Parathyroid adenoma (tissue), 2 donors: ENCODE measurements at regions not wholly inside any gene's neighbourhood (a gene's known extent, or its start where the extent isn't known, plus 50 kb on each side); places are given as distances from the start of the nearest gene placed in this dataset.

ENCODE experiments used
- H2AFZ ChIP-seq: fragments of 300-600 bp; sonication (generic); one replicate; pipeline ENCODE4 v1.7.0; 2017; ENCODE audit warnings: antibody characterized with exemption, mild to moderate bottlenecking
- H3K27ac ChIP-seq: fragments of 300-600 bp; sonication (generic); one replicate; pipeline ENCODE4 v1.7.0; 2017
- H3K27me3 ChIP-seq: fragments of 300-600 bp; sonication (generic); one replicate; pipeline ENCODE4 v1.7.0; 2017; ENCODE audit warnings: low read length; ENCODE audit not compliant: control insufficient read depth, insufficient read depth
- H3K36me3 ChIP-seq: fragments of 300-600 bp; sonication (generic); one replicate; pipeline ENCODE4 v1.7.0; 2017; ENCODE audit warnings: low read length; ENCODE audit not compliant: control insufficient read depth, insufficient read depth
- H3K4me1 ChIP-seq: fragments of 300-600 bp; sonication (generic); one replicate; pipeline ENCODE4 v1.7.0; 2017; ENCODE audit warnings: control low read depth
- H3K4me2 ChIP-seq: fragments of 300-600 bp; sonication (generic); one replicate; pipeline ENCODE4 v1.7.0; 2017; ENCODE audit warnings: low read length
- H3K4me3 ChIP-seq: fragments of 300-600 bp; sonication (generic); one replicate; pipeline ENCODE4 v1.7.0; 2017; ENCODE audit warnings: low read depth, low read length
- H3K79me2 ChIP-seq: fragments of 300-600 bp; sonication (generic); one replicate; pipeline ENCODE4 v1.7.0; 2017; ENCODE audit warnings: control low read depth
- H3K9ac ChIP-seq: fragments of 300-600 bp; sonication (generic); one replicate; pipeline ENCODE4 v1.7.0; 2017; ENCODE audit warnings: mild to moderate bottlenecking
- H3K9me3 ChIP-seq: fragments of 300-600 bp; sonication (generic); one replicate; pipeline ENCODE4 v1.7.0; 2017; ENCODE audit warnings: low read length; ENCODE audit not compliant: control insufficient read depth
- TF ChIP-seq, protein P1 (sequence below): fragments of 300-600 bp; sonication (generic); IDR thresholded peaks from one replicate; pipeline ENCODE4 v1.7.0; 2017; ENCODE audit warnings: antibody characterized with exemption, mild to moderate bottlenecking
- donor health status: primary hyperparathyroidism.

DNA sequence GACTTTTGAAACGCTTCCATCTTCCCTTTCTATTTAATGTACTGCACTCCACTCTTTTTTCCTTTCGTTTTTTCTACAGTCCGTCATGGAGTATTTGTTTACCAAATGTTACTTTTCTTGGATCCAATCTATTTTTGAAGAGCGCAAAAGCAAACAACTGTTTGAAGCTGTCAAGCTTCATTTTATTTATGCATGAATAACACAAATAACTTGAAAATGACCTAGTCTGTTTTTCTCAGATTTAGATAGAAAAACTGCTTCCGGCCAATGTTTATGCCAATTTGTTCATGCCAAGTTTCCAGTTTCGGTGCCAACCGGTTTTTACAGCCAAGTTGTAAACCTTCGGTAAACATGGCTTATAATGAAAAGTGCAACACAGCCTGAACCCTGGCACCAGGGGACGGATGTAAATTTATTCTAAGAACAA is 150.9 kb upstream of the KLF6 start:
- no peaks in the 10 kb centered on the region for H3K79me2 ChIP-seq
- no peak overlapping the region for H2AFZ ChIP-seq
- no peaks in the 10 kb centered on the region for H3K36me3 ChIP-seq
- H3K9me3 ChIP-seq, result no peaks in the 10 kb centered on the region
- peak overlapping the region; percentile 2 for H3K4me3 ChIP-seq
- TF ChIP-seq, protein P1, sequence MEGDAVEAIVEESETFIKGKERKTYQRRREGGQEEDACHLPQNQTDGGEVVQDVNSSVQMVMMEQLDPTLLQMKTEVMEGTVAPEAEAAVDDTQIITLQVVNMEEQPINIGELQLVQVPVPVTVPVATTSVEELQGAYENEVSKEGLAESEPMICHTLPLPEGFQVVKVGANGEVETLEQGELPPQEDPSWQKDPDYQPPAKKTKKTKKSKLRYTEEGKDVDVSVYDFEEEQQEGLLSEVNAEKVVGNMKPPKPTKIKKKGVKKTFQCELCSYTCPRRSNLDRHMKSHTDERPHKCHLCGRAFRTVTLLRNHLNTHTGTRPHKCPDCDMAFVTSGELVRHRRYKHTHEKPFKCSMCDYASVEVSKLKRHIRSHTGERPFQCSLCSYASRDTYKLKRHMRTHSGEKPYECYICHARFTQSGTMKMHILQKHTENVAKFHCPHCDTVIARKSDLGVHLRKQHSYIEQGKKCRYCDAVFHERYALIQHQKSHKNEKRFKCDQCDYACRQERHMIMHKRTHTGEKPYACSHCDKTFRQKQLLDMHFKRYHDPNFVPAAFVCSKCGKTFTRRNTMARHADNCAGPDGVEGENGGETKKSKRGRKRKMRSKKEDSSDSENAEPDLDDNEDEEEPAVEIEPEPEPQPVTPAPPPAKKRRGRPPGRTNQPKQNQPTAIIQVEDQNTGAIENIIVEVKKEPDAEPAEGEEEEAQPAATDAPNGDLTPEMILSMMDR, result no peak
- H3K27ac ChIP-seq, result peak overlapping the region; percentile 53
- H3K27me3 ChIP-seq, result no peaks in the 10 kb centered on the region
- no peaks in the 10 kb centered on the region for H3K4me1 ChIP-seq
- no peak overlapping the region for H3K4me2 ChIP-seq
- H3K9ac ChIP-seq, result no peak overlapping the region

DNA sequence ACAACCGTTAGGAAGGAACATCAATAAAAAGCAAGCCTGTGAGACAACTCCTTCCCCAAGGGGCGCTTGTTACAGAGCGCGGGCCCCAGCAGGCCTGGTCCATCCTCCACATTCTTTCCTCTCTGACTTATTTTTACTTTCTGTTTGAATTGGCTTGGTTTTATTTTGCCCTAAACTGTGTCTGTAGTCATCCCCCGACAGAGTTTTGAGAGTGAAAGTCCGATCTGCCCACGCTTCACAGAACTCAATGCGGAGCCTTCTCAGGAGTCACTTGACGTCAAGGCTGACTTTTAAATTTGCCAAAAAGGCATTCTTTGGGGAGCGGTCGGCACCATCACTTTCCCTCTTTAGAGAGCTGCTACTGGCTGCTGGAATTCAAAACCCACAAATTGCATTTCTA is 150.1 kb upstream of the KLF6 start:
- Histone ChIP-seq H3K9ac (no peak overlapping the region), H3K4me2 (no peak overlapping the region), H3K27me3 (no peaks in the 10 kb centered on the region), H3K4me1 (no peaks in the 10 kb centered on the region), H3K79me2 (no peaks in the 10 kb centered on the region), H3K9me3 (no peaks in the 10 kb centered on the region), H2AFZ (peak overlapping the region; percentile 18), H3K36me3 (no peaks in the 10 kb centered on the region), H3K27ac (peak overlapping the region; percentile 53), H3K4me3 (no peak overlapping the region)
- TF ChIP-seq, protein P1, result no peak

DNA sequence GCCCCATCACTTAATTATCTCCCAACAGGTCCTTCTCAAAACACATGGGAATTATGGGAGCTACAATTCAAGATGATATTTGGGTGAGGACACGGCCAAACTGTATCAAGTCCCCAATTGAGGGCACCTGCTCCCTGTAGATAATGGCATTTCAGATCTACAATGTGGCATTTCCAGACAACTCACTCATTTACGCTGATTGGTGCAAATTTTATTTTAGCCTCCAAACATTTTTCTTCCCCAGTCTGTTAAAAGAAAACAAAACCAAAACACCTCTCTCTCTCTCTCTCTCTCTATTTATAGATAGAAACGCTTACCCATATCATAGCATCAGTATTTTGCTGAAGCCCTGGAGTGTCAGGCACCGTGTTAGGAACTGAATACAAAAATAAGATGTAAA is 148.7 kb upstream of the KLF6 start:
- Histone ChIP-seq H3K79me2 (no peaks in the 10 kb centered on the region), H3K36me3 (no peaks in the 10 kb centered on the region), H3K9ac (no peak overlapping the region), H3K4me3 (no peak overlapping the region), H2AFZ (no peak overlapping the region), H3K27ac (no peak overlapping the region), H3K27me3 (no peaks in the 10 kb centered on the region), H3K4me2 (no peak overlapping the region), H3K4me1 (no peaks in the 10 kb centered on the region), H3K9me3 (no peaks in the 10 kb centered on the region)
- TF ChIP-seq, protein P1, result no peak

DNA sequence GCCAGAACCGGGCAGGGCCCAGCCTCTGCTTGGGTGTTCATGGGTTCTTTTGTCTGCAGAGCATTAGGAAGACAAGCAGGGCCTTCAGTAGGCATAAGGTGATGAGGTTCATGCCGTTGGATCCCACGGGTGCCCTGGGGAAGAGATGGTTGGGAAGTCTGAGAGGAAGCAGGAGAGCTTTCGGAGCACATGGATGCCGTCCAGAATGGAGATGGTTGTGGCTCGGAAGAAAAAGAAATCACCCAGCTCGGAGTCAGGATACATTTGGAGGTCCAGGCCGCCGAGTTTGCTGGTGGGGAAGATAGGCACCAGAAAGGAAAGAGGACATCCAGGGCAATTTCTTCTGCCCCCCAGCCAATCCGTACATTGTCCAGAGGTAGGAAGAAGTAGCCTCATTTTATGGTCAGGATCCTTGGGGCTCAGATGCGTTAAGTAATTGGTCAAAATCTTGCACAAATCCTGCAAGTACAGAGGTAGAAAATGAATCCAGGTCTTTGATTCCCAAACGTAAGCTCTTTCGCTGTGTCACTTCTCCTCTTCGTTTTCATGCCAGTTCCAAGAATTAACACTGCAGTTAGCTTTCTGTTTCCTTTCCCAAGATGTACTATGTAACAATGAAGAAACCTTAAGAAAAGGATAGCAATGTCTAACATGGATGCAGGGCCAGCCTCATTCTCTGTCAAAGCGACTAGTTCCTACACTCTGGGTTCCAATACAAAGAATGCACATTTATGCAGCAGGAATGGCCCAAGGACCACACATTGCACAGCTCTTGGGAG is 147.8 kb upstream of the KLF6 start:
- Histone ChIP-seq H3K27ac (no peak overlapping the region), H2AFZ (no peak overlapping the region), H3K9me3 (no peaks in the 10 kb centered on the region), H3K9ac (no peak overlapping the region), H3K27me3 (no peaks in the 10 kb centered on the region), H3K36me3 (no peaks in the 10 kb centered on the region), H3K4me1 (no peaks in the 10 kb centered on the region), H3K4me3 (no peak overlapping the region), H3K4me2 (no peak overlapping the region), H3K79me2 (no peaks in the 10 kb centered on the region)
- TF ChIP-seq, protein P1, result no peak

DNA sequence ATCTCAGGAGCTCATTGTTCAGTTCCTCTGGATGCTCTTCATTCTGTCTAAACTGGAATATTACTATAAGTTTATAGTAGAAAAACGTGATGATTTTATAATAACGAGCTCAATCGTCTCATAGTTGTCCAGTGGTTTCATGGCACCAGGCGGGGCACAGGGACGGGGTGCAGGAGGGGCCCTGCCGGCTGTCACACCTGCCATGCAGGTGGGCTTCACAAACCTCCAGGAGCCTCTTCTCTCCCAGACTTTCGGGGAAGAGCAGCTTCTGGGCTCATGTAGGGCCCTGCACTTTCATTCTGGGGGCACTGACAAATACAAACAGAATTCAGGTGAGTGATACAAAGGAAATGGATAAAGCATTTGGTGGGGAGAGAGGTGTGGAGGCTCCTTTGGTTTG is 146.9 kb upstream of the KLF6 start:
- Histone ChIP-seq H3K4me2 (no peak overlapping the region), H3K4me3 (no peak overlapping the region), H3K27ac (no peak overlapping the region), H2AFZ (no peak overlapping the region), H3K9me3 (no peaks in the 10 kb centered on the region), H3K36me3 (no peaks in the 10 kb centered on the region), H3K4me1 (no peaks in the 10 kb centered on the region), H3K27me3 (no peaks in the 10 kb centered on the region), H3K9ac (no peak overlapping the region), H3K79me2 (no peaks in the 10 kb centered on the region)
- TF ChIP-seq, protein P1, result no peak
